Skin epidermis (tissue), 12 donors: ENCODE measurements at regions not wholly inside any gene's neighbourhood (a gene's known extent, or its start where the extent isn't known, plus 50 kb on each side); places are given as distances from the start of the nearest gene placed in this dataset.

Experiments
- H3K27ac ChIP-seq, 21 experiments: fragments of 200-600 bp; sonication (generic) in 11 of 21; one replicate each; pipeline ENCODE4 v1.5.0; 2020; ENCODE audit warnings: mild to moderate bottlenecking in 3 of 21, inconsistent platforms in 2 of 21, moderate library complexity in 2 of 21
- H3K4me3 ChIP-seq, 7 experiments: fragments of 200-600 bp; sonication (generic) in 2 of 7; one replicate each; pipeline ENCODE4 v1.5.0; 2020; ENCODE audit warnings: inconsistent platforms in 2 of 7, mild to moderate bottlenecking in 2 of 7, moderate library complexity in 1 of 7

DNA sequence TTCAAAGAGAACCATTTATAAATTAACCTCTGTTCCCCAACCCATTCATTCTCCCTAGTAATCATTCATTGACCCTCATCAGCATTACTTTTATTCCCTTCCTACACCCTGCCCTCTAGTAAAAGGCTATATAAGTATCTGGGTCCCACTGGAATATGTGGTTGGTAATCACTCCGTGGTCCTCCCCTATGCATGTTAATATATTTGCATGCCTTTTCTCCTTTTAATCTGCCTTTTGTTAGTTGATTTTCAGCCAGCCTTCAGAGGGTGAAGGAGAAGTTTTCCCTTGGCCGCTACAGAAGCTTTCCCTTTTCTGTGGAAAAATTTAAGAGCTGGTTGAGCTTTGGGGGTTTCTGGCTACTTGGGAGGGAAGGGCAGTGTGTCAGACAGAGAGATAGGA, 585.6 kb downstream of the UTRN start:
- Histone ChIP-seq H3K4me3 (no peak overlapping the region), H3K27ac (no peak overlapping the region)

DNA sequence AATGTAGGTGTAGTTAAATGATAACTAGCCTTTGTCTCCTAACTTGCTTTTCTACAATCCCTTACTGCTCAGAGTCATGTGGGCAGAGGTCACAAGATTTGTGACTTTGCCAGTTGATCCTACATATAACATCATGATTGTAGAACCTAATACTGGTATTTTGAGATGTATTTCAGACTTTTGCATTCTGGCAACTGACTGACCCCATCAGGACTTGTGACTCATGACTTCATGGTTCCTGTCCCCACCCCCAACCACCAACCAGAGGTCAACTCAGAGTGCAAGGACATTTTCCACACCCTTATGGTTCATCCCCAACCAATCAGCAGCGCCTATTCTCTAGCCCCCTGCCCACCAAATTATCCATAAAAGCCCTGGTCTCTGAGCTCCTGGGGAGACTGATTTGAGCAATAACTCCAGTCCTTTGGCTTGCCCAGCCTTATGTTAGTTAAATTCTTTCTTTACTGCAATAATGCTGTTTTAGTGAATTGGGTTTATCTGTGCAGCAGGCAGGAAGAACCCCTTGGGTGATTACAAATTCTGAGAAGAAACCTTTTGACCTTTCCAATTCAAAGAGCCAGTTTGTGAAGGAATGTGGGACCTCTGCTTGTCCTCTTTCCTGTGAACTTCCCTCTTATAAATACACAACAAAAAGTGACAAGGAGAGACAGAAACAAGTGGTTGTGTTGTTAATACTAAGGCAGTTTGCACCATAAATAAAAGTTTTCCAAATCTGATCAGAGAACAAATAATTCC, 588.7 kb downstream of the UTRN start:
- Histone ChIP-seq H3K27ac (no peak overlapping the region), H3K4me3 (no peak overlapping the region)

DNA sequence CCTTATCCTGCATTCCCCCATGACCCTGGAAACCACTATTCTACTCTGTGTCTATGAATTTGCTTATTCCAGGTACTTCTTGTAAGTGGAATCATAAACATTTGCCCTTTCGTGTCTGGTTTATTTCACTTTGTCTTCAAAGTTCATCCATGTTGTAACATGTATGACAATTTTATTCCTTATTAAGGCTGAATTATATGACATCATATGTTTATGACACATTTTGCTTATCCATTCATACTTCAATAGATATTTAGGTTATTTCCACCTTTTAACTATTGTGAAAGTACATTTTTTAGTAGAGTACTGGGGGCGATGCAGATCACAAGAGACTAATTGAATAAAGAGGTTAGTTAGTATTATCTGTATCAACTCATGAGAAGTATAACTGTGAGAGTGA, 591.6 kb downstream of the UTRN start:
- H3K27ac ChIP-seq: no peak overlapping the region
- H3K4me3 ChIP-seq: no peak overlapping the region

DNA sequence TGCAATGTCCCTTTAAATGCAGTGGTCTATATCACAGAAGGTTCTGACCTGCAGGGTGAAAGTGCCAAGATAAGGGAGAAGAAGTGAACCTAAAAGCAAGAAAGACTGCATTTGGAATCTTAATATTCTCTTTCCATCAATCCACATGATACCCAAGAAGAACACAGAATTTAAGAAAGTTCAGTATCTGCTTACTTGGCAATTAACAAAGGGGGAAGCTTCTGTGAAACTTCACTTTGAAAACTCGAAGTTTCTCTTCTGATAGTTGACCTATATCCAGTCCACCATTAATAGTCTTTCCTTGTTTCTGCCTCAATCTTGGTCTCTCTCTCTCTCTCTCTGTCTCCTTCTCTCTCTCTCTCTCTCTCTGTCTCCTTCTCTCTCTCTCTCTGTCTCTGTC, 592.0 kb downstream of the UTRN start:
- no peak overlapping the region for H3K27ac ChIP-seq
- H3K4me3 ChIP-seq: no peak overlapping the region

DNA sequence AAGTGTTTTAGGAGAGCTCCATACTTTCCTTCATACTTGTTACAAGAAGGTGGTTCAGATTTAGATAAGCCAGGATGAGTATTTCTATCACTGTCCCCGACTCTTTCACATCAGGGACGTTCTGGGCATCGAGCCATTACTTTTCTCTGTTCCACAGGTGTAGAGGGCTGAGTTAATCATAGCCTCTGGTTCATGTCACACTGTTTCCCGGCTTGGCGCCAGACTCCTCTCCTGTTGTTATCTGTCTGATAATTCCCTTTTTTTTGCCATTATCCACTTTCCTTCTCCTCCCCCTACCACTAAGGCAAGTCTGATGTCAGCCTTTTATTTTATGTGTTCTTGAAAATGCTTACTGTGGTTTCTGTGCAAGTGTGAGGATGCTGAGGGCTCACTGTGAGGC, 593.4 kb downstream of the UTRN start:
- no peak overlapping the region for H3K4me3 ChIP-seq
- H3K27ac ChIP-seq: no peak overlapping the region

DNA sequence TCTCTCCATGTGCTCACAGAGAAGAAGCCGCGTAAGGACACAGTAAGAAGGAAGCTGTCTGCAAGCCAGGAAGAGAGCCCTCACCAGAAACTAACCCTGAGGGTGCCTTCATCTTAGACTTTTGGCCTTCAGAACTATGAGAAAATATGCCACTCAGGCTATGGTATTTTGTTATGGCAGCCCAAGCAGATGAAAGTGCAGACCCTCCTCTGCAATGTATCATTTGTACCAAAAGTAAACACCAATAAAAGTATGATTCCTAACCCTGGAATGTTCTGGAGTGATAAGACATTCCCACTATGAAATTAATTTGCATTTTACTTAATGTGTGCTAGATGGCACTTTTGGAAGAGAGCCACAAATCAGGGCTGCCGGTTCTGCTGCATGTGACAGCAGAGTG, 594.3 kb downstream of the UTRN start:
- no peak overlapping the region for H3K4me3 ChIP-seq
- no peak overlapping the region for H3K27ac ChIP-seq

DNA sequence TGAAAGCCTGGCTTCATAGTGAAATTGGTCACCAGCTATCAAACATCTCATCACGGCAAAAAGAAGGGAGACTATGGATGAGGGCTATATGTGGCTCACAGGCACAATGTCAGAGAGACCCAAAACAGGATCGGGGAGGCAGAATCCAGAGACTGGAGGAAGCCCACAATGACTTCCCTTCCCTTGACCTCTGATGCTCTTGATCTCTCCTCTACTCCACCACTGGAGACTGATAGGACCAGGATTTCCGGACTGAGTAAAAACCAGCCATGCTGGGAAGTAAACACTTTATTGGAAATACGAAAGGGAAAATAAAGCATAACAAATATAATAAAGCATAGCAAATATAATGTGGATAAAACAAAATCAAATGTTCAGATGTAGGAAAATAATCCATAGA, 597.3 kb downstream of the UTRN start:
- H3K4me3 ChIP-seq: no peak overlapping the region
- no peak overlapping the region for H3K27ac ChIP-seq

DNA sequence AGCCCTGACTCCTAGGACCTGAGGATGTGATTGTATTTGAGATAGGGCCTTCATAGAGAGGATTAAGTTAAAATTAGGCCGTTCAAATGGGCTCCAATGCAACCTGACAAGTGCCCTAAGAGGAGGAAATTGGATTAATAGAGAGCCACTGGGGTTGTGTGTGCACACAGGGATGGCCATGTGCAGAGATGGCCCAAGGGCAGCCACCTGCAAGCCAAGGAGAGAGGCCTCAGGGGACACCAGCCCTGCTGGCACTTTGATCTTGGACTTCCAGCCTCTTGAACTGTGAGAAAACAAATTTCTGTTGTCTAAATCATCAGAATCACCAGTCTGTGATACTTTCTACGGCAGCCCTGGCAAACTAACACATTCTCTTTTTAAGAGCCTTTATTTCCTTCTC, 598.8 kb downstream of the UTRN start:
- Histone ChIP-seq H3K4me3 (no peak overlapping the region), H3K27ac (no peak overlapping the region)

DNA sequence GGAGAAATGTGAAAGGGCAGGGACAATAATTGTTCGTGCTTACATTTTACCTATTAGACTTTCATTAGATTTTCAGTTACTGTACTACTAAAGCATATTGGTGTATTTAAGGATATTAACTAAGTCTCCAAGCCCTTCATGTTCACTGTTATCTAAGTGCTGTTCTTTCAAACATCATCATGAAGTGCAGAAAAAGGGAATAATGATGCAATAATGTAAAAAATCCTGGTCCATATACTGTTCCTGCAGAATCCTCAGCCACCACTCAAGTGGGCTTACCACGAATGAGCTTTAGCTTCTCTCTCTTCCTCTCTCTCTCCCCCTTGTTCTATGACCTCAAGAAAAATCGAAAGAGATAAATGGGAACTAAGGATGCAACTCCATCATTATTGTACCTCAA, 600.7 kb downstream of the UTRN start:
- no peak overlapping the region for H3K27ac ChIP-seq
- H3K4me3 ChIP-seq: no peak overlapping the region

DNA sequence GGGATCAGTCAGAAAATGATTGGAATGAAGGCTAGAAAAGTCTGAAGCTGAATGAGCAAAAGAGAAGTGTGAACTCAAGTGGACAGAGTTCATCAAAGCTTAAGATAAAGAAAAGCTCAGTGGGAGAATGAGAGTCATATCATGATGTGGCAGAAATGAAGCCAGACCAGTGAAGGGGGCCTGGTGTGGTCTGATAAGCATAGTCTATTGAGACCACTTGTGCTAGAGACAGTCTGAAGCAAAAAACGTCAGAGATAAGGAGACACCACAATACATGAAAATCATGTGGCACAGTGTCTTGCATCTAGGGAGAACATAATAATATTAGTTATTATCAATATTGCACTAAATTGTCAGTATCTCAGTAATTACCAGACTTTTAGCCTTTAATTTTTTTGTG, 601.5 kb downstream of the UTRN start:
- no peak overlapping the region for H3K4me3 ChIP-seq

DNA sequence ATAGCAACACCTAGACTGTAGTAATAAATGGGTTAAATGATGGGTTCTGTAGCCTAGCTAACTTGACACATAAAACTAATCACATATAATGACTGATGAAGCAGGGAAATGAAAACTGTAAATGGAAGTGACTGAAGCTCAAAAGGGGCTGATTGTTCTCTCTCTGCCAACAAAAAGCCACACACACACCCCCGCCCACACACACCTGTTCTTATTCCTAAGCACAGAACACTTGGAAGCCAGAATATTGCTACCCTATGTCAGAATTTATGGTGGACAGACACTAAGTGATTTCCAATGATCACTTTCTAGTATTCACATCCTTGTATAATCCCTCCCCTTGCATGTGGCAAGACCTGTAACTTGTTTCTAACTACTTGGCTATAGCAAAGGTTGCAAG, 603.5 kb downstream of the UTRN start:
- no peak overlapping the region for H3K4me3 ChIP-seq
- H3K27ac ChIP-seq: no peak overlapping the region

More for the DNA sequence above, 601.5 kb downstream of the UTRN start:
- H3K27ac ChIP-seq: no peak overlapping the region

DNA sequence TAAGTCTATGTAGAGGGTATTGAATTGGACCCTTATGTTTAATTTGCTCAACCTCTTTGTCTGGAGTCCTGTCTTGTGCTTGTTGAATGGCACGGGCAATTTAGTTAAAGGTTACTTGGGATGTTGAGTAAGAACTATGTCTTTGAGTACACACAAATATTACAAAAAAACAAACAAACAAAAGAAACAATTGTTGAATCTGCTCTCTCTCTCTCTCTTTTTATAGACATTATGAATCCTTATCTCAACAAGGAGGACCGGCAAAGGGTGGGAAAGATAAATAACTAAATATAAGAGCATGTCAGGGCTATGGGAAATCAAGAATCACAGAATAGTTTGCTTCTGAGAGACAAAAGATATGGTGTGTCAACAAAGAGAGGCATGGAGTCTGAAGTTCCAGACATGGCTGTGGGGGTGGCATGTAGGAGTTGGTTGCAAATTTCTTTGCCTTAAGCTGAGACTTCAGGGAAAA, 608.6 kb downstream of the UTRN start:
- H3K27ac ChIP-seq: no peak overlapping the region
- H3K4me3 ChIP-seq: no peak overlapping the region

DNA sequence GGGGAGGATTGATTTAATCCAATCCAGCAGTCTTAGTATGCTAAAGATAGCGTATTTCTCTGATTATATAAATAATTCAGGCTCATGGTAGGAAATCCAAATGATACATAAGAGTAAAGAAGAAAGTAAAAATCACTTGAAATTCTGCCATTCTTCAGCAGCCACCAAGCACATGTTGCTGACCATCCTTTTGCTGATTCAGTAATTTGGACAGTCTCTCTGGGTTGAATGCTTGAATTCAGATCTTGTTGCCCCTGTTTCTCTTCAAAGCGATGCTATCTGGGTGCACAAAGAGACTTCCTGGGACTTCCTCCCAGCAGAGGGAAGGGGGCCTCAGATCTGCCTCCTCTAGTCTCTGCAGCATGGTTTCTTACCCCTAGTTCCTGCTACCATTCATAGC, 609.1 kb downstream of the UTRN start:
- Histone ChIP-seq H3K27ac (no peak overlapping the region), H3K4me3 (no peak overlapping the region)

DNA sequence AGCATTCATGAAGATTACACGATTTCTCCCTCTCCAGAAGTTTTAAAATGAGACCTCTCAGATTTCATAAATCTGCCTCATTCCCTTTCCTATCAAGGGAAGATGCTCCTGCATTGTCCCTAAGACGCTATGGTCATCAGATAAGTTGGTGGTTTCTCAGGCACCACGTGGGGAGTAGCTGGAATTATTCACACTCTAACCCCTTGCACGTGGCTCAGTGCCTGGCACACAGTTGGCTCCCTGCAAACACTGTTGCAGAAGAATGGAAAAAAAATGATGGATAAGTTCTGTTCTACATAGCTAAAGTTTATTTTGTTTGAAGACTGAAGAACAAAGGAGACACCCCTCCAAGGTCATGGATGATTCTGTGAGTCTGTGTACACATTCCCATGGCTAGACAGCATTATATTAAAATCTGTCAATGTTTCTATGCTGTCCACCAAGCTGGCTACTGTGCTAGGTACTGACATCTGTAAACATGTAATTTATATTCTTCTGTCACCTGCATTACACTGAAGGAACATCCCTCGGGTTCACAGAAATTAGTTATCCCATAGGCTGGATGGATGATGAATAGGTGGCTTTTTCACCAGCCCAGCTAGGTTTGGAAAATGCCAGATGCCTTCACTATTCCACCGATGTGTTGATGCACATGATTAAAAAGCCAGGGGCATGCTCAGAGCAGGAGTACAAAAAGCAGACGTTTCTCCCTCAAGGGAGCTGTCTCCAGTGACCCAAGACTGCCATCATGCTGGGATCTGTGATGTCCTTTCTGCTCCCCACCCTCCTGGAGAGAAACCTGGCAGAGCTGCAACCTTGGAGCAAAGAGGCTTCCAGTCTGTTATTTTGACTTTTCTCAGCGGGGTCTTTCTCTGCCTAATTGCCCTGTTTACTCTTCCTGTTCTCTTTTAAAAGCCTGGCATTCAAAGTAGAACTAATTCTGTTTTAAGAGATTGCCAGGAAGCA, 610.5 kb downstream of the UTRN start:
- H3K27ac ChIP-seq: no peak overlapping the region
- H3K4me3 ChIP-seq: no peak overlapping the region

DNA sequence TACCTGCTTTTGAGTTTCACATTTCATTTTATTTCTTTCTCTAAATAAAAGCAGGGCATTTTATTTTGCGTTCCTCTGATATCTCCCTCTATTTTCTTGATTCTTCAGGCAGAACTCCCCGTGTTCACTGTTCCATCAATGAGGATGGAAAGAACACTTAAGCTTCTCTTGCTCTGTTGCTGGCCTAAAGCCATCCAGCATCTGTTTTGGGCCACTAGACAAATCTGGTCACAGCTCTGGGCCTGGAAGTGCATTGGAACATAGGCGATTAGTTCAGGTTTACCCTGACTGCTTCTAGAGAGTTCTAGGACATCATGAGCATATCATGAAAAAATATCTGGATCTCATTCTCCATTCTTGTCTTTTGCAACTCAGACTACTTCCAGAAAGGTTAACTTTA, 611.2 kb downstream of the UTRN start:
- Histone ChIP-seq H3K27ac (peak overlapping the region in 1 of 21 experiments; percentile 73), H3K4me3 (no peak overlapping the region)

DNA sequence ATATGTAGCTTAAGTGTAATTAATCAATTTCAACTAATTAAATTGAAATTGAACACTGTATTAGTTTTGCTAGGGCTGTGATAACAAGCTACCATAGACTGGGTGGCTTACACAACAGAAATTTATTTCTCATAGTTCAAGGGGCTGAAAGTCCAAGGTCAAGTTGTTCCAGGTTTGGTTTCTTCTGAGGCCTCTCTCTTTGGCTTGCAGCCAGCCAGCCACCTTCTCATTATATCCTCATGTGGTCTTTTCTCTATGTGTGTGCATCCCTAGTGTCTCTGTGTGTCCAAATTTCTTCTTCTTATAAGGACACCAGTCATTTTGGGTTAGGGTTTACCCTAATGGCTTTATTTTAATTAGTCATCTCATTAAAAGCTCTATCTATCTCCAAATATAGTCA, 611.7 kb downstream of the UTRN start:
- no peak overlapping the region for H3K4me3 ChIP-seq
- H3K27ac ChIP-seq: peak overlapping the region in 4 of 21 experiments; percentile 33 to 73 (median 36)

DNA sequence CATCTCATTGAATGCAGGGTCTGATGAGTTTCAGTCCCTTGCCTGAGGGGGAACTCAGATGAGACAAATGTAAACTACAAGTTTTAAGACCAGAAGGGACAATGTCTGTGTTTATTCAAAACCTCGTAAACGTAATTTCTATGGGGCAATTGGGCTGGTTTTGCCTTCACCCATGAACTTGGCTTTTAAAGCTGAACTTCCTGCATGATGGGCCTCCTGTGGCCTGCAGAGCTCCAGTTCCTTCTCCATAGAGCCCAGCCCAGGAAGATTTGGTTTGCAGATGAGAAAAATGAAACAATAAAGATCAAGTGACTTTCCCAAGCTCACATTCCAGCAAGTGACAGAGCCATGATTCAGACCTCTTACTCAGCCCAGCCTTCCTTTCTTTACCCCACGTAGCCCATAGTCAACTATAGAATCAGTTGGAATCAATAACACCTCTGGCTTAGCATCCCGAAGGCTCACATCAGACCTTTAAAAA, 612.3 kb downstream of the UTRN start:
- H3K4me3 ChIP-seq: no peak overlapping the region
- peak overlapping the region in 5 of 21 experiments; percentile 33 to 73 (median 40) for H3K27ac ChIP-seq

DNA sequence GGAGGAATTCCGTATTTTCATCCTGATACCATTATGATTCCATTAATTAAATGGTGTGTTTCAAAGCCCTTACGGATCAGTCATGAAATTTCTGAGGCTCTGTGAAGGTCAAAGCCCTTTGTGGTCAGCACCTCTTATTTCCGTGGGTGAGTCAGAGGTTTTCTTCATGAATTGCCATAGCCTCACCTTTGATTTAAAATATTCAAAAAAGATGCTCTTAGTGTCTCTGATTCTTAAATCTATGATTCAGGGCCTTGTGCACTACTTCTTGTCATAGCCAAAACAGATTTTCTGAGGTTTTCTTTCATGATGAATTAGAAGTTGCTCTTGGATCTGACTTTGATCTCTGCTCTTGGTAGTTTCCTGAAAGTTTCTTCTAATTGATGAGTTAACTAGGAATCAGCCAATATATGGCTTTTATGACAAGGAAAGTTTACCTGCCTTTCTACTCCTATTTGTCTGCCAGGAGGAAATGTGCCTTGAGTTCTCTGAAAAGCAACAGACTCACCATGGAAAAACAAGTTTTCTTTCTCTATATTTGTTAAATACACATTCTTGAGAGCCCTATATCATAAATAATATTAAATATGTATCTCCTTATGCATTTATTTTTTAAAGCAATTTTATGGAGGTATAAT, 613.0 kb downstream of the UTRN start:
- H3K27ac ChIP-seq: peak overlapping the region in 2 of 21 experiments; percentile 47 to 73
- H3K4me3 ChIP-seq: no peak overlapping the region

DNA sequence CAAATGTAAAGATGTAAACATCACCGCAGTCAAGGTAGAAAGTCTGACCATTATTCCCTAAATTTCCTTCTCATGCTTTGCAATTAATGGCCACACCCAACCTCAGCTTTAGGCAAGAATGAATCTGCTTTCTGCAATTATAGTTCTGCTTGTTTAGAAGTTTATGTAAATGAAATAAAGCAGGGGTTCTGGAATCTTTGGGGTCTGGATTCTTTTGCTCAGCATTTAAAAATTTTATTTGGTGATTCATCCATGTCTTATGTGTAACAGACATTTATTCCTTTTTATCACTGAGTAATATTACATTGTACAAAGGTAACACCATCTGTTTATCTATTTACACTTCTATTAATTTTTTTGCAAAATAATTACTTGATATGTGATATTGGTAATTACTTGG, 613.6 kb downstream of the UTRN start:
- Histone ChIP-seq H3K27ac (peak overlapping the region in 1 of 21 experiments; percentile 73), H3K4me3 (no peak overlapping the region)

DNA sequence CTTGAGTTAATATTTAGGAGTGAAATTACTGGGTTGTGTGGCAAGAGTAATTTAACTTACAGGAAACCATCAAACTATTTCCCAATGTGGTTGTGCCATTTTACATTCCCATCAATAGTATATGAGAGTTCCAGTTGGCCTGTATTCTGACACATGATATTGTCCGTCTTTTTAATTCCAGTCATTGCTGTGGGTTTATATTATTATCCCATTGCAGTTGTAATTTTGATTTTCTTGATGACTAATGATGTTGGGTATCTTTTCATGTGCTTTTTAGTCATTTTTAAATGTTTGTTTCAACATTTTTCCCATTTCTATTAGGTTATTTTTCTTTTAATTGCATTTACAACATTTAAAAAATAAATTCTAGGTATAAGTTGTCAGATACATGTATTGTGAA, 614.0 kb downstream of the UTRN start:
- Histone ChIP-seq H3K4me3 (no peak overlapping the region), H3K27ac (peak overlapping the region in 2 of 21 experiments; percentile 1 to 73)
